GM23338 (cell line): ENCODE measurements at regions not wholly inside any gene's neighbourhood (a gene's known extent, or its start where the extent isn't known, plus 50 kb on each side); places are given as distances from the start of the nearest gene placed in this dataset.

Experiments used
- ATAC-seq: fragments of 200-7000 bp; cut with Tn5 transposase; 3 replicates; pipeline ENCODE4 v1.9.1; 2020
- DNase-seq: peaks from one replicate; pipeline ENCODE4 v3.0.0-alpha.2; 2015; ENCODE audit warnings: low spot score
- H2AFZ ChIP-seq: fragments of 200-600 bp; sonication (generic); 2 replicates; pipeline ENCODE4 v1.8.0; 2016; ENCODE audit warnings: antibody characterized with exemption, mild to moderate bottlenecking, moderate library complexity
- H3F3A ChIP-seq: fragments of 200-600 bp; sonication (generic); replicated peaks from 2 replicates; pipeline ENCODE4 v1.8.0; 2017; ENCODE audit warnings: antibody characterized with exemption, mixed run types, low read depth
- H3K27ac ChIP-seq: fragments of 200-600 bp; sonication (generic); 2 replicates; pipeline ENCODE4 v1.6.1; 2016; ENCODE audit warnings: low read depth
- H3K27me3 ChIP-seq: fragments of 200-600 bp; sonication (generic); 2 replicates; pipeline ENCODE4 v1.8.0; 2016; ENCODE audit warnings: mild to moderate bottlenecking, mixed run types, moderate library complexity; ENCODE audit not compliant: insufficient read depth
- H3K36me3 ChIP-seq: fragments of 200-600 bp; sonication (generic); 2 replicates; pipeline ENCODE4 v1.8.0; 2016; ENCODE audit warnings: mild to moderate bottlenecking; ENCODE audit not compliant: insufficient read depth
- H3K4me1 ChIP-seq: fragments of 200-600 bp; sonication (generic); 2 replicates; pipeline ENCODE4 v1.8.0; 2016; ENCODE audit warnings: mild to moderate bottlenecking, moderate library complexity; ENCODE audit not compliant: insufficient read depth
- H3K4me2 ChIP-seq: fragments of 200-600 bp; sonication (generic); 2 replicates; pipeline ENCODE4 v1.7.1; 2017; ENCODE audit warnings: mixed run types
- H3K4me3 ChIP-seq: fragments of 200-600 bp; sonication (generic); 2 replicates; pipeline ENCODE4 v1.6.1; 2016; ENCODE audit warnings: mixed run types
- H3K79me2 ChIP-seq: fragments of 200-600 bp; sonication (generic); replicated peaks from 2 replicates; pipeline ENCODE4 v1.8.0; 2017; ENCODE audit warnings: mild to moderate bottlenecking; ENCODE audit not compliant: insufficient read depth
- H3K9me2 ChIP-seq: fragments of 200-600 bp; sonication (generic); 2 replicates; pipeline ENCODE4 v1.8.0; 2017; ENCODE audit not compliant: insufficient read depth
- H4K20me1 ChIP-seq: fragments of 200-600 bp; sonication (generic); replicated peaks from 2 replicates; pipeline ENCODE4 v1.8.0; 2017; ENCODE audit warnings: mild to moderate bottlenecking; ENCODE audit not compliant: insufficient read depth
- H3K27ac Mint-ChIP-seq: 2 replicates; pipeline ENCODE4 v1.8.0; 2020; ENCODE audit warnings: inconsistent platforms, mild to moderate bottlenecking, moderate library complexity, mixed read lengths
- H3K27me3 Mint-ChIP-seq: 3 replicates; pipeline ENCODE4 v1.8.0; 2022; ENCODE audit warnings: low read depth, mild to moderate bottlenecking, moderate library complexity, mixed read lengths, inconsistent platforms; ENCODE audit not compliant: insufficient read depth, poor library complexity
- H3K36me3 Mint-ChIP-seq: 3 replicates; pipeline ENCODE4 v1.8.0; 2021; ENCODE audit warnings: low read depth, mild to moderate bottlenecking, inconsistent platforms, moderate library complexity, mixed read lengths
- H3K4me1 Mint-ChIP-seq: 3 replicates; pipeline ENCODE4 v1.8.0; 2020; ENCODE audit warnings: mild to moderate bottlenecking, inconsistent platforms, mixed read lengths
- H3K4me3 Mint-ChIP-seq: 3 replicates; pipeline ENCODE4 v1.8.0; 2021; ENCODE audit warnings: moderate library complexity, mild to moderate bottlenecking, inconsistent platforms, mixed read lengths
- H3K9me3 Mint-ChIP-seq: 3 replicates; pipeline ENCODE4 v1.8.0; 2020; ENCODE audit warnings: moderate library complexity, mild to moderate bottlenecking, inconsistent platforms, mixed read lengths
- CREB1 ChIP-seq: fragments of 250-450 bp; sonication (Bioruptor Pico); IDR thresholded peaks from 2 replicates; pipeline ENCODE4 v1.5.0; 2020; ENCODE audit warnings: low read depth, mild to moderate bottlenecking, moderate library complexity
- ETS1 ChIP-seq: IDR thresholded peaks from 2 replicates; pipeline ENCODE4 v1.6.1; 2016; ENCODE audit warnings: antibody characterized with exemption
- EZH2phosphoT487 ChIP-seq: fragments of 200-600 bp; sonication (generic); IDR thresholded peaks from one replicate; pipeline ENCODE4 v1.8.1; 2018; ENCODE audit warnings: antibody characterized with exemption; ENCODE audit not compliant: unreplicated experiment
- JUNB ChIP-seq: IDR thresholded peaks from one replicate; pipeline ENCODE4 v1.6.1; 2016; ENCODE audit warnings: antibody characterized with exemption; ENCODE audit not compliant: unreplicated experiment
- NANOG ChIP-seq: IDR thresholded peaks from 2 replicates; pipeline ENCODE4 v1.6.1; 2016; ENCODE audit warnings: antibody characterized with exemption, borderline replicate concordance
- POLR2AphosphoS5 ChIP-seq: IDR thresholded peaks from 2 replicates; pipeline ENCODE4 v1.6.1; 2016; ENCODE audit warnings: antibody characterized with exemption, low read depth
- REST ChIP-seq: IDR thresholded peaks from one replicate; pipeline ENCODE4 v1.6.1; 2018; ENCODE audit warnings: antibody characterized with exemption; ENCODE audit not compliant: unreplicated experiment
- STAT1 ChIP-seq: IDR thresholded peaks from one replicate; pipeline ENCODE4 v1.6.1; 2016; ENCODE audit warnings: antibody characterized with exemption; ENCODE audit not compliant: unreplicated experiment
- ZNF462 ChIP-seq: fragments of 250-450 bp; sonication (Bioruptor Pico); IDR thresholded peaks from 2 replicates; pipeline ENCODE4 v1.5.0; 2020; ENCODE audit warnings: mild to moderate bottlenecking, moderate library complexity

GRCh38 chr3:70876154-70876553 lies 563.7 kb upstream of the MDFIC2 start:
- TF ChIP-seq EZH2phosphoT487 (no peak), ETS1 (no peak), POLR2AphosphoS5 (no peak)
- Histone ChIP-seq H3K4me1 (no peaks in the 10 kb centered on the region), H3K36me3 (peaks cover 10% of the 10 kb centered on the region; the same call in 1 of the 2 replicates), H2AFZ (no peak overlapping the region), H3K27me3 (no peaks in the 10 kb centered on the region), H3K9me2 (peaks cover 13% of the 10 kb centered on the region; the same call in 1 of the 2 replicates), H3F3A (no peaks in the 10 kb centered on the region), H3K4me3 (no peak overlapping the region), H3K27ac (no peak overlapping the region), H3K79me2 (no peaks in the 10 kb centered on the region), H3K4me2 (no peak overlapping the region), H4K20me1 (no peaks in the 10 kb centered on the region)
- DNase-seq (no peak), ATAC-seq (no peak)
- Mint-ChIP-seq H3K9me3 (peaks cover 21% of the 10 kb centered on the region), H3K36me3 (peaks cover 9% of the 10 kb centered on the region; the same call in 2 of the 3 replicates), H3K4me3 (no peak overlapping the region), H3K4me1 (peaks cover 2% of the 10 kb centered on the region; the same call in 1 of the 3 replicates), H3K27me3 (peaks cover 3% of the 10 kb centered on the region), H3K27ac (no peak overlapping the region)

- no peak overlapping the region for H3K27ac Mint-ChIP-seq
- no peak overlapping the region for H2AFZ ChIP-seq
- H3K9me3 Mint-ChIP-seq, result peaks cover 29% of the 10 kb centered on the region
- no peaks in the 10 kb centered on the region for H3K4me1 ChIP-seq
- H3K4me2 ChIP-seq, result no peak overlapping the region
- DNase-seq, result no peak
- no peaks in the 10 kb centered on the region for H3K79me2 ChIP-seq
- no peaks in the 10 kb centered on the region for H3K27me3 ChIP-seq
- H3K4me1 Mint-ChIP-seq, result peaks cover 2% of the 10 kb centered on the region; the same call in 1 of the 3 replicates
- peaks cover 3% of the 10 kb centered on the region for H3K27me3 Mint-ChIP-seq
- ATAC-seq, result no peak
- H4K20me1 ChIP-seq, result no peaks in the 10 kb centered on the region
- peaks cover 10% of the 10 kb centered on the region; the same call in 1 of the 2 replicates for H3K36me3 ChIP-seq
- no peaks in the 10 kb centered on the region for H3F3A ChIP-seq
- H3K4me3 Mint-ChIP-seq, result no peak overlapping the region
- H3K4me3 ChIP-seq, result no peak overlapping the region
- H3K9me2 ChIP-seq, result peaks cover 13% of the 10 kb centered on the region; the same call in 1 of the 2 replicates
- H3K27ac ChIP-seq, result no peak overlapping the region
- H3K36me3 Mint-ChIP-seq, result peaks cover 13% of the 10 kb centered on the region; the same call in 2 of the 3 replicates
- TF ChIP-seq ETS1, result no peak
- no peak for TF ChIP-seq ZNF462 (CRISPR knock-in tag)
- no peak for TF ChIP-seq STAT1
- no peak for TF ChIP-seq POLR2AphosphoS5
- TF ChIP-seq NANOG, result no peak
- no peak for TF ChIP-seq JUNB
- no peak for TF ChIP-seq REST
- no peak for TF ChIP-seq CREB1 (CRISPR knock-in tag)
Observed at GRCh38 chr3:70874196-70874595, 561.8 kb upstream of the MDFIC2 start.
